Left ventricle myocardium inferior (tissue), 1 donor: ENCODE measurements at regions not wholly inside any gene's neighbourhood (a gene's known extent, or its start where the extent isn't known, plus 50 kb on each side); places are given as distances from the start of the nearest gene placed in this dataset.

Experiments used
- DNase-seq: peaks from one replicate; pipeline ENCODE4 v3.0.0-alpha.2; 2020
- H3K27ac ChIP-seq: fragments of 200-600 bp; replicated peaks from 2 replicates; pipeline ENCODE4 v1.8.0; 2021
- H3K27me3 ChIP-seq: fragments of 200-600 bp; 2 replicates; pipeline ENCODE4 v1.8.0; 2021; ENCODE audit warnings: low read depth
- H3K36me3 ChIP-seq: fragments of 200-600 bp; 2 replicates; pipeline ENCODE4 v1.8.0; 2021
- H3K4me1 ChIP-seq: fragments of 200-600 bp; 2 replicates; pipeline ENCODE4 v1.8.0; 2021
- H3K4me3 ChIP-seq: fragments of 200-600 bp; 2 replicates; pipeline ENCODE4 v1.8.0; 2021; ENCODE audit warnings: mild to moderate bottlenecking, moderate library complexity
- H3K9me3 ChIP-seq: fragments of 200-600 bp; replicated peaks from 2 replicates; pipeline ENCODE4 v1.8.0; 2021
- CTCF ChIP-seq: fragments of 200-600 bp; IDR thresholded peaks from 2 replicates; pipeline ENCODE4 v1.8.0; 2021; ENCODE audit warnings: antibody characterized with exemption, mild to moderate bottlenecking, borderline replicate concordance
- intact Hi-C: fragments of 100-400 bp; cut with micrococcal nuclease; formaldehyde crosslinking; loops from one replicate; pipeline ENCODE4 v1.11.0; 2022
- donor health status: DM: no; HTN: yes; CAD: no; lungs with severe emphysema.

- DNase-seq, result no peak
- Histone ChIP-seq H3K4me3 (no peak overlapping the region), H3K9me3 (peaks cover 9% of the 10 kb centered on the region), H3K27me3 (no peaks in the 10 kb centered on the region), H3K4me1 (no peaks in the 10 kb centered on the region), H3K27ac (no peak overlapping the region), H3K36me3 (no peaks in the 10 kb centered on the region)
- intact Hi-C loops, result no loop called here
- TF ChIP-seq CTCF, result no peak
Measured at GRCh38 chr7:41529831-41530230, 173.1 kb downstream of the INHBA start.

- no peak for TF ChIP-seq CTCF
- Histone ChIP-seq H3K4me1 (no peaks in the 10 kb centered on the region), H3K4me3 (no peak overlapping the region), H3K9me3 (peaks cover 23% of the 10 kb centered on the region), H3K27me3 (no peaks in the 10 kb centered on the region), H3K36me3 (no peaks in the 10 kb centered on the region), H3K27ac (no peak overlapping the region)
- no peak for DNase-seq
- intact Hi-C loops, result no loop called here
Measured at GRCh38 chr7:41524876-41525275, 178.0 kb downstream of the INHBA start.

- no peaks in the 10 kb centered on the region for H3K4me1 ChIP-seq
- no peak for TF ChIP-seq CTCF
- H3K36me3 ChIP-seq, result no peaks in the 10 kb centered on the region
Measured at GRCh38 chr7:41520445-41520844, 182.4 kb downstream of the INHBA start.

GRCh38 chr7:41517771-41518170, 185.1 kb downstream of the INHBA start:
- no peaks in the 10 kb centered on the region for H3K4me1 ChIP-seq
- no peak overlapping the region for H3K27ac ChIP-seq
- no peak for DNase-seq
- intact Hi-C loops, result no loop called here
- H3K27me3 ChIP-seq, result no peaks in the 10 kb centered on the region
- TF ChIP-seq CTCF, result no peak
- no peaks in the 10 kb centered on the region for H3K36me3 ChIP-seq
- H3K4me3 ChIP-seq, result no peak overlapping the region
- H3K9me3 ChIP-seq, result peaks cover 4% of the 10 kb centered on the region

More at GRCh38 chr7:41520445-41520844, 182.4 kb downstream of the INHBA start:
- DNase-seq, result no peak
- Histone ChIP-seq H3K4me3 (no peak overlapping the region), H3K27me3 (no peaks in the 10 kb centered on the region), H3K27ac (no peak overlapping the region), H3K9me3 (peaks cover 23% of the 10 kb centered on the region)
- intact Hi-C loops, result no loop called here

- no peak for TF ChIP-seq CTCF
- intact Hi-C loops, result no loop called here
- H3K36me3 ChIP-seq, result no peaks in the 10 kb centered on the region
Measured at GRCh38 chr7:41508755-41509154, 194.1 kb downstream of the INHBA start.

More at GRCh38 chr7:41508755-41509154, 194.1 kb downstream of the INHBA start:
- H3K27ac ChIP-seq, result no peak overlapping the region
- H3K27me3 ChIP-seq, result peaks cover 9% of the 10 kb centered on the region
- no peak for DNase-seq
- no peaks in the 10 kb centered on the region for H3K9me3 ChIP-seq
- no peak overlapping the region for H3K4me3 ChIP-seq
- no peaks in the 10 kb centered on the region for H3K4me1 ChIP-seq
